GM23338 (cell line): ENCODE measurements at regions not wholly inside any gene's neighbourhood (a gene's known extent, or its start where the extent isn't known, plus 50 kb on each side); places are given as distances from the start of the nearest gene placed in this dataset.

ENCODE experiments used
- ATAC-seq: fragments of 200-7000 bp; cut with Tn5 transposase; 3 replicates; pipeline ENCODE4 v1.9.1; 2020
- DNase-seq: peaks from one replicate; pipeline ENCODE4 v3.0.0-alpha.2; 2015; ENCODE audit warnings: low spot score
- H2AFZ ChIP-seq: fragments of 200-600 bp; sonication (generic); 2 replicates; pipeline ENCODE4 v1.8.0; 2016; ENCODE audit warnings: antibody characterized with exemption, mild to moderate bottlenecking, moderate library complexity
- H3F3A ChIP-seq: fragments of 200-600 bp; sonication (generic); replicated peaks from 2 replicates; pipeline ENCODE4 v1.8.0; 2017; ENCODE audit warnings: antibody characterized with exemption, mixed run types, low read depth
- H3K27ac ChIP-seq: fragments of 200-600 bp; sonication (generic); 2 replicates; pipeline ENCODE4 v1.6.1; 2016; ENCODE audit warnings: low read depth
- H3K27me3 ChIP-seq: fragments of 200-600 bp; sonication (generic); 2 replicates; pipeline ENCODE4 v1.8.0; 2016; ENCODE audit warnings: mild to moderate bottlenecking, mixed run types, moderate library complexity; ENCODE audit not compliant: insufficient read depth
- H3K36me3 ChIP-seq: fragments of 200-600 bp; sonication (generic); 2 replicates; pipeline ENCODE4 v1.8.0; 2016; ENCODE audit warnings: mild to moderate bottlenecking; ENCODE audit not compliant: insufficient read depth
- H3K4me1 ChIP-seq: fragments of 200-600 bp; sonication (generic); 2 replicates; pipeline ENCODE4 v1.8.0; 2016; ENCODE audit warnings: mild to moderate bottlenecking, moderate library complexity; ENCODE audit not compliant: insufficient read depth
- H3K4me2 ChIP-seq: fragments of 200-600 bp; sonication (generic); 2 replicates; pipeline ENCODE4 v1.7.1; 2017; ENCODE audit warnings: mixed run types
- H3K4me3 ChIP-seq: fragments of 200-600 bp; sonication (generic); 2 replicates; pipeline ENCODE4 v1.6.1; 2016; ENCODE audit warnings: mixed run types
- H3K79me2 ChIP-seq: fragments of 200-600 bp; sonication (generic); replicated peaks from 2 replicates; pipeline ENCODE4 v1.8.0; 2017; ENCODE audit warnings: mild to moderate bottlenecking; ENCODE audit not compliant: insufficient read depth
- H3K9me2 ChIP-seq: fragments of 200-600 bp; sonication (generic); 2 replicates; pipeline ENCODE4 v1.8.0; 2017; ENCODE audit not compliant: insufficient read depth
- H4K20me1 ChIP-seq: fragments of 200-600 bp; sonication (generic); replicated peaks from 2 replicates; pipeline ENCODE4 v1.8.0; 2017; ENCODE audit warnings: mild to moderate bottlenecking; ENCODE audit not compliant: insufficient read depth
- H3K27ac Mint-ChIP-seq: 2 replicates; pipeline ENCODE4 v1.8.0; 2020; ENCODE audit warnings: inconsistent platforms, mild to moderate bottlenecking, moderate library complexity, mixed read lengths
- H3K27me3 Mint-ChIP-seq: 3 replicates; pipeline ENCODE4 v1.8.0; 2022; ENCODE audit warnings: low read depth, mild to moderate bottlenecking, moderate library complexity, mixed read lengths, inconsistent platforms; ENCODE audit not compliant: insufficient read depth, poor library complexity
- H3K36me3 Mint-ChIP-seq: 3 replicates; pipeline ENCODE4 v1.8.0; 2021; ENCODE audit warnings: low read depth, mild to moderate bottlenecking, inconsistent platforms, moderate library complexity, mixed read lengths
- H3K4me1 Mint-ChIP-seq: 3 replicates; pipeline ENCODE4 v1.8.0; 2020; ENCODE audit warnings: mild to moderate bottlenecking, inconsistent platforms, mixed read lengths
- H3K4me3 Mint-ChIP-seq: 3 replicates; pipeline ENCODE4 v1.8.0; 2021; ENCODE audit warnings: moderate library complexity, mild to moderate bottlenecking, inconsistent platforms, mixed read lengths
- H3K9me3 Mint-ChIP-seq: 3 replicates; pipeline ENCODE4 v1.8.0; 2020; ENCODE audit warnings: moderate library complexity, mild to moderate bottlenecking, inconsistent platforms, mixed read lengths
- STAT1 ChIP-seq: IDR thresholded peaks from one replicate; pipeline ENCODE4 v1.6.1; 2016; ENCODE audit warnings: antibody characterized with exemption; ENCODE audit not compliant: unreplicated experiment
- TF ChIP-seq, protein P1 (sequence below), 2 experiments: fragments of 200-600 bp in 1 of 2; sonication (generic) in 1 of 2; conservative IDR thresholded peaks; 2 replicates each; pipeline versions ENCODE4 v1.5.1 to v1.6.1; 2016 to 2017; ENCODE audit warnings: antibody characterized with exemption in 2 of 2, low read depth in 2 of 2, mild to moderate bottlenecking in 2 of 2, moderate library complexity in 1 of 2
- TF ChIP-seq, protein P2 (sequence below): fragments of 250-450 bp; sonication (Bioruptor Pico); IDR thresholded peaks from 2 replicates; pipeline ENCODE4 v1.5.0; 2020; ENCODE audit warnings: mild to moderate bottlenecking, moderate library complexity
- TF ChIP-seq, protein P3 (sequence below): IDR thresholded peaks from 2 replicates; pipeline ENCODE4 v1.6.1; 2016; ENCODE audit warnings: antibody characterized with exemption

DNA sequence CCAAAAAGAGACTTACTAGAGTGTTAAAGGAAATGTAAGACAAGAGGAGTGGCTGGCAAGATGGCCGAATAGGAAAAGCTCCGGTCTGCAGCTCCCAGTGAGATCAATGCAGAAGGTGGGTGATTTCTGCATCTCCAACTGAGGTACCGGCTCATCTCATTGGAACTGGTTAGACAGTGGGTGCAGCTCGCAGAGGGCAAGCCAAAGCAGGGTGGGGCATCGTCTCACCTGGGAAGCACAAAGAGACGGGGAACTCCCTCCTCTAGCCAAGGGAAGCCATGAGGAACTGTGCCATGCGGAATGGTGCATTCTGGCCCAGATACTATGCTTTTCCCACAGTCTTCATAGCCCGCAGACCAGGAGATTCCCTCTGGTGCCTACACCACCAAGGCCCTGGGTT is 308.7 kb downstream of the AGTPBP1 start:
- Histone ChIP-seq H2AFZ (no peak overlapping the region), H3K36me3 (no peaks in the 10 kb centered on the region), H3K27ac (no peak overlapping the region), H3K4me2 (no peak overlapping the region), H3K4me3 (no peak overlapping the region), H3K9me2 (peaks cover 12% of the 10 kb centered on the region; the same call in 1 of the 2 replicates), H3K4me1 (no peaks in the 10 kb centered on the region), H4K20me1 (no peaks in the 10 kb centered on the region), H3K79me2 (no peaks in the 10 kb centered on the region), H3K27me3 (no peaks in the 10 kb centered on the region), H3F3A (no peaks in the 10 kb centered on the region)
- no peak for ATAC-seq
- Mint-ChIP-seq H3K9me3 (no peaks in the 10 kb centered on the region), H3K4me1 (peaks cover 4% of the 10 kb centered on the region; the same call in 1 of the 3 replicates), H3K36me3 (no peaks in the 10 kb centered on the region), H3K27ac (no peak overlapping the region), H3K27me3 (peaks cover 9% of the 10 kb centered on the region), H3K4me3 (no peak overlapping the region)
- TF ChIP-seq, protein P1, sequence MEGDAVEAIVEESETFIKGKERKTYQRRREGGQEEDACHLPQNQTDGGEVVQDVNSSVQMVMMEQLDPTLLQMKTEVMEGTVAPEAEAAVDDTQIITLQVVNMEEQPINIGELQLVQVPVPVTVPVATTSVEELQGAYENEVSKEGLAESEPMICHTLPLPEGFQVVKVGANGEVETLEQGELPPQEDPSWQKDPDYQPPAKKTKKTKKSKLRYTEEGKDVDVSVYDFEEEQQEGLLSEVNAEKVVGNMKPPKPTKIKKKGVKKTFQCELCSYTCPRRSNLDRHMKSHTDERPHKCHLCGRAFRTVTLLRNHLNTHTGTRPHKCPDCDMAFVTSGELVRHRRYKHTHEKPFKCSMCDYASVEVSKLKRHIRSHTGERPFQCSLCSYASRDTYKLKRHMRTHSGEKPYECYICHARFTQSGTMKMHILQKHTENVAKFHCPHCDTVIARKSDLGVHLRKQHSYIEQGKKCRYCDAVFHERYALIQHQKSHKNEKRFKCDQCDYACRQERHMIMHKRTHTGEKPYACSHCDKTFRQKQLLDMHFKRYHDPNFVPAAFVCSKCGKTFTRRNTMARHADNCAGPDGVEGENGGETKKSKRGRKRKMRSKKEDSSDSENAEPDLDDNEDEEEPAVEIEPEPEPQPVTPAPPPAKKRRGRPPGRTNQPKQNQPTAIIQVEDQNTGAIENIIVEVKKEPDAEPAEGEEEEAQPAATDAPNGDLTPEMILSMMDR (conservative IDR thresholded peaks at IDR 0.05; ENCODE audit: low read depth in 2 of 2) = no peak
- TF ChIP-seq STAT1 = no peak
- TF ChIP-seq, protein P2, sequence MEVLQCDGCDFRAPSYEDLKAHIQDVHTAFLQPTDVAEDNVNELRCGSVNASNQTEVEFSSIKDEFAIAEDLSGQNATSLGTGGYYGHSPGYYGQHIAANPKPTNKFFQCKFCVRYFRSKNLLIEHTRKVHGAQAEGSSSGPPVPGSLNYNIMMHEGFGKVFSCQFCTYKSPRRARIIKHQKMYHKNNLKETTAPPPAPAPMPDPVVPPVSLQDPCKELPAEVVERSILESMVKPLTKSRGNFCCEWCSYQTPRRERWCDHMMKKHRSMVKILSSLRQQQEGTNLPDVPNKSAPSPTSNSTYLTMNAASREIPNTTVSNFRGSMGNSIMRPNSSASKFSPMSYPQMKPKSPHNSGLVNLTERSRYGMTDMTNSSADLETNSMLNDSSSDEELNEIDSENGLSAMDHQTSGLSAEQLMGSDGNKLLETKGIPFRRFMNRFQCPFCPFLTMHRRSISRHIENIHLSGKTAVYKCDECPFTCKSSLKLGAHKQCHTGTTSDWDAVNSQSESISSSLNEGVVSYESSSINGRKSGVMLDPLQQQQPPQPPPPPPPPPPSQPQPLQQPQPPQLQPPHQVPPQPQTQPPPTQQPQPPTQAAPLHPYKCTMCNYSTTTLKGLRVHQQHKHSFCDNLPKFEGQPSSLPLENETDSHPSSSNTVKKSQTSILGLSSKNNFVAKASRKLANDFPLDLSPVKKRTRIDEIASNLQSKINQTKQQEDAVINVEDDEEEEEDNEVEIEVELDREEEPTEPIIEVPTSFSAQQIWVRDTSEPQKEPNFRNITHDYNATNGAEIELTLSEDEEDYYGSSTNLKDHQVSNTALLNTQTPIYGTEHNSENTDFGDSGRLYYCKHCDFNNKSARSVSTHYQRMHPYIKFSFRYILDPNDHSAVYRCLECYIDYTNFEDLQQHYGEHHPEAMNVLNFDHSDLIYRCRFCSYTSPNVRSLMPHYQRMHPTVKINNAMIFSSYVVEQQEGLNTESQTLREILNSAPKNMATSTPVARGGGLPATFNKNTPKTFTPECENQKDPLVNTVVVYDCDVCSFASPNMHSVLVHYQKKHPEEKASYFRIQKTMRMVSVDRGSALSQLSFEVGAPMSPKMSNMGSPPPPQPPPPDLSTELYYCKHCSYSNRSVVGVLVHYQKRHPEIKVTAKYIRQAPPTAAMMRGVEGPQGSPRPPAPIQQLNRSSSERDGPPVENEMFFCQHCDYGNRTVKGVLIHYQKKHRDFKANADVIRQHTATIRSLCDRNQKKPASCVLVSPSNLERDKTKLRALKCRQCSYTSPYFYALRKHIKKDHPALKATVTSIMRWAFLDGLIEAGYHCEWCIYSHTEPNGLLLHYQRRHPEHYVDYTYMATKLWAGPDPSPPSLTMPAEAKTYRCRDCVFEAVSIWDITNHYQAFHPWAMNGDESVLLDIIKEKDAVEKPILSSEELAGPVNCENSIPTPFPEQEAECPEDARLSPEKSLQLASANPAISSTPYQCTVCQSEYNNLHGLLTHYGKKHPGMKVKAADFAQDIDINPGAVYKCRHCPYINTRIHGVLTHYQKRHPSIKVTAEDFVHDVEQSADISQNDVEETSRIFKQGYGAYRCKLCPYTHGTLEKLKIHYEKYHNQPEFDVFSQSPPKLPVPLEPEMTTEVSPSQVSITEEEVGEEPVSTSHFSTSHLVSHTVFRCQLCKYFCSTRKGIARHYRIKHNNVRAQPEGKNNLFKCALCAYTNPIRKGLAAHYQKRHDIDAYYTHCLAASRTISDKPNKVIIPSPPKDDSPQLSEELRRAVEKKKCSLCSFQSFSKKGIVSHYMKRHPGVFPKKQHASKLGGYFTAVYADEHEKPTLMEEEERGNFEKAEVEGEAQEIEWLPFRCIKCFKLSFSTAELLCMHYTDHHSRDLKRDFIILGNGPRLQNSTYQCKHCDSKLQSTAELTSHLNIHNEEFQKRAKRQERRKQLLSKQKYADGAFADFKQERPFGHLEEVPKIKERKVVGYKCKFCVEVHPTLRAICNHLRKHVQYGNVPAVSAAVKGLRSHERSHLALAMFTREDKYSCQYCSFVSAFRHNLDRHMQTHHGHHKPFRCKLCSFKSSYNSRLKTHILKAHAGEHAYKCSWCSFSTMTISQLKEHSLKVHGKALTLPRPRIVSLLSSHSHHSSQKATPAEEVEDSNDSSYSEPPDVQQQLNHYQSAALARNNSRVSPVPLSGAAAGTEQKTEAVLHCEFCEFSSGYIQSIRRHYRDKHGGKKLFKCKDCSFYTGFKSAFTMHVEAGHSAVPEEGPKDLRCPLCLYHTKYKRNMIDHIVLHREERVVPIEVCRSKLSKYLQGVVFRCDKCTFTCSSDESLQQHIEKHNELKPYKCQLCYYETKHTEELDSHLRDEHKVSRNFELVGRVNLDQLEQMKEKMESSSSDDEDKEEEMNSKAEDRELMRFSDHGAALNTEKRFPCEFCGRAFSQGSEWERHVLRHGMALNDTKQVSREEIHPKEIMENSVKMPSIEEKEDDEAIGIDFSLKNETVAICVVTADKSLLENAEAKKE (CRISPR knock-in tag) = no peak
- TF ChIP-seq, protein P3, sequence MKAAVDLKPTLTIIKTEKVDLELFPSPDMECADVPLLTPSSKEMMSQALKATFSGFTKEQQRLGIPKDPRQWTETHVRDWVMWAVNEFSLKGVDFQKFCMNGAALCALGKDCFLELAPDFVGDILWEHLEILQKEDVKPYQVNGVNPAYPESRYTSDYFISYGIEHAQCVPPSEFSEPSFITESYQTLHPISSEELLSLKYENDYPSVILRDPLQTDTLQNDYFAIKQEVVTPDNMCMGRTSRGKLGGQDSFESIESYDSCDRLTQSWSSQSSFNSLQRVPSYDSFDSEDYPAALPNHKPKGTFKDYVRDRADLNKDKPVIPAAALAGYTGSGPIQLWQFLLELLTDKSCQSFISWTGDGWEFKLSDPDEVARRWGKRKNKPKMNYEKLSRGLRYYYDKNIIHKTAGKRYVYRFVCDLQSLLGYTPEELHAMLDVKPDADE = no peak
- DNase-seq = no peak
